GM21526 (cell line): ENCODE measurements at regions not wholly inside any gene's neighbourhood (a gene's known extent, or its start where the extent isn't known, plus 50 kb on each side); places are given as distances from the start of the nearest gene placed in this dataset.

Experiments
- ATAC-seq: cut with Tn5 transposase; IDR thresholded peaks from one replicate; pipeline ENCODE4 v1.9.1; 2021; ENCODE audit warnings: moderate library complexity; ENCODE audit not compliant: unreplicated experiment, low FRiP score

GRCh38 chr2:234288974-234289455 is 207.9 kb downstream of the ARL4C start:
- ATAC-seq, result no peak

GRCh38 chr2:234287650-234288049 is 209.2 kb downstream of the ARL4C start:
- ATAC-seq, result no peak

- no peak for ATAC-seq
Measured at GRCh38 chr2:234286956-234287355, 209.9 kb downstream of the ARL4C start.

GRCh38 chr2:234286118-234286598 is 210.7 kb downstream of the ARL4C start:
- no peak for ATAC-seq

GRCh38 chr2:234285541-234285940 is 211.3 kb downstream of the ARL4C start:
- no peak for ATAC-seq

- ATAC-seq, result no peak
Measured at GRCh38 chr2:234279637-234280036, 217.2 kb downstream of the ARL4C start.

GRCh38 chr2:234278556-234279255 is 218.2 kb downstream of the ARL4C start:
- no peak for ATAC-seq

GRCh38 chr2:234275515-234275914 is 221.4 kb downstream of the ARL4C start:
- no peak for ATAC-seq

GRCh38 chr2:234273887-234274584 is 222.8 kb downstream of the ARL4C start:
- no peak for ATAC-seq

GRCh38 chr2:234272069-234272850 is 221.8 kb downstream of the SPP2 start:
- no peak for ATAC-seq

GRCh38 chr2:234271338-234271737 is 220.8 kb downstream of the SPP2 start:
- no peak for ATAC-seq

- no peak for ATAC-seq
Measured at GRCh38 chr2:234269769-234270204, 219.3 kb downstream of the SPP2 start.

- ATAC-seq, result no peak
Measured at GRCh38 chr2:234267534-234267933, 217.0 kb downstream of the SPP2 start.

- ATAC-seq, result no peak
Measured at GRCh38 chr2:234266952-234267351, 216.4 kb downstream of the SPP2 start.

- ATAC-seq, result no peak
Measured at GRCh38 chr2:234265206-234265605, 214.7 kb downstream of the SPP2 start.

GRCh38 chr2:234261736-234262135 is 211.2 kb downstream of the SPP2 start:
- no peak for ATAC-seq

- no peak for ATAC-seq
Measured at GRCh38 chr2:234259440-234259839, 208.9 kb downstream of the SPP2 start.

GRCh38 chr2:234258562-234259141 is 208.2 kb downstream of the SPP2 start:
- no peak for ATAC-seq

GRCh38 chr2:234257859-234258561 is 207.5 kb downstream of the SPP2 start:
- no peak for ATAC-seq

- no peak for ATAC-seq
Measured at GRCh38 chr2:234256516-234256915, 206.0 kb downstream of the SPP2 start.
